ENCODE measurements at regions not wholly inside any gene's neighbourhood (a gene's known extent, or its start where the extent isn't known, plus 50 kb on each side); places are given as distances from the start of the nearest gene placed in this dataset.
"Not testable (repeated sequence)": the region's sequence is repeated elsewhere in the genome, so short reads cannot be mapped to it uniquely, and the experiment has no call there.

GRCh38 chr6:139446138-139446715 lies 71.8 kb upstream of the CITED2 start:
- no peak for DNase-seq

DNA sequence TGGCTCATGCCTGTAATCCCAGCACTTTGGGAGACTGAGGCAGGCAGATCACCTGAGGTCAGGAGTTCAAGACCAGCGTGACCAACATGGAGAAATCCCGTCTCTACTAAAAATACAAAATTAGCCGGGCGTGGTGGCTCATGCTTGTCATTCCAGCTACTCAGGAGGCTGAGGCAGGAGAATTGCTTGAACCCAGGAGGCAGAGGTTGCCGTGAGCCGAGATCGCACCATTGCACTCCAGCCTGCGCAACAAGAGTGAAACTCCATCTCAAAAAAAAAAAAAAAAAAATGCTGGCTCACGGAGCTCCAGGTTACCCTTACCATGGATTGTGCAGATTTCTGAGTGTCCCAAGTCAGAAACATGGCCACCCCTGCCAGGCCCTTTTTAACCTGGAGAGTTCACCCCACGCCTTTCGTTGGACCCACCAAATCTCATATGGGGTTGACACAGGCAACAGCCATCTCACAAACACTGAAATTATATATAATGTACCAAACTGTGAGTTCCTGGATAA lies 69.9 kb upstream of the CITED2 start:
- not testable (repeated sequence) for DNase-seq

- no peak for DNase-seq
These were observed 69.0 kb upstream of the CITED2 start for GRCh38 chr6:139443231-139444112.

GRCh38 chr6:139442188-139442671 lies 67.8 kb upstream of the CITED2 start:
- no peak for DNase-seq

- DNase-seq, result no peak
These were observed 64.9 kb upstream of the CITED2 start for GRCh38 chr6:139439349-139439748.

DNA sequence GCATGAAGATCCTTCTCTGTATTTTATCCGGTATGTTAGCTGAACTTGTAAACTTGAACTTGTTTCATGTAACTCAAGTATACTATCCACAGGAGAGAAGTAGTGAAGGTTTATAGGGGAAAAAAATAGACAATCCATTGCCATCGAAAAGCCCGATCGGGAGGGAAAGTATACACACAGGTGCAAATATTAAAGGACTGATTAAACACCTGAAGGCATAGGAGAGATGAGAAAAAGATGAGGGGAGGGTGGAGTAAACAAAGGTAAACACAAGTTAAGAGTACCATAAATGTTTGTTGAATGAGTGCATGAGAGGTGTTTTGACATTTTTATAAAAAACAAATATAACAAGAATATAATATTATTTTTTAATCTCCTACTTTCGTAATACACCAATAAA lies 64.3 kb upstream of the CITED2 start:
- no peak for DNase-seq

DNA sequence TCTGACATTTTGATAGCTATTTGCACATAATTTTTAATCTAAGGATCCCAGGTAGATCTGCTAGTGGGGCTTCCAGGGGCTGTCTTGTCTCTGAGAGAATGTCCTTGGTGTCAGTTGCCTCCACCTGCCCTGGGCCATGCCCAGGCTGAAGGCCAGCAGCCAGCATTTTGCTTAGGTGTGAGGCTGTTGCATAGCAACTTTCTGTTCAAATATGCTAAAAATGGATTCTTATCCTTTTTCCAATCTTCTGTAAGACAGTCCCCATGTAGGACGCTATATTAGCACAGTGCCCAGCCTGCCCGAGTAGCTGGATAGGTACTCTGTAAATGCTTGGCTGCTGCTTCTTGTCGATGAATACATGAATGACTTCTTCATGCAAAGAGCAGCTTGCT lies 62.5 kb upstream of the CITED2 start:
- no peak for DNase-seq

GRCh38 chr6:139436200-139436956 lies 61.9 kb upstream of the CITED2 start:
- no peak for DNase-seq

GRCh38 chr6:139433631-139434419 lies 59.4 kb upstream of the CITED2 start:
- no peak for DNase-seq

DNA sequence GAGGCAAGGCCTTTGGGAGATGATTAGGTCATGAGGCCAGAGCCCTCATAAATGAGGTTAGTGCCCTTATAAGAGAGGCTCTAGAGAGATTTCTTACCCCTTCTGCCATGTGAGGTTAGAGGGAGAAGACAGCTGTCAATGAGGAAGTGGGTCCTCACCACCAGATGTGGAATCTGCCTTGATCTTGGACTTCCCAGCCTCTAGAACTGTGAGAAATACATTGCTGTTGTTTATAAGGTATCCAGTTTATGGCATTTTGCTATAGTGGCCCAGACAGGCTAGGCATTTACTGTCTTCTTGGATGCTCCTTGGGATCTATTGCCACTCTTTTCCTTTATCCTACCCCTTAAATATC lies 57.1 kb upstream of the CITED2 start:
- DNase-seq, result no peak

GRCh38 chr6:139430899-139431601 lies 56.6 kb upstream of the CITED2 start:
- DNase-seq, result no peak

GRCh38 chr6:139429580-139430145 lies 55.2 kb upstream of the CITED2 start:
- DNase-seq, result no peak

DNA sequence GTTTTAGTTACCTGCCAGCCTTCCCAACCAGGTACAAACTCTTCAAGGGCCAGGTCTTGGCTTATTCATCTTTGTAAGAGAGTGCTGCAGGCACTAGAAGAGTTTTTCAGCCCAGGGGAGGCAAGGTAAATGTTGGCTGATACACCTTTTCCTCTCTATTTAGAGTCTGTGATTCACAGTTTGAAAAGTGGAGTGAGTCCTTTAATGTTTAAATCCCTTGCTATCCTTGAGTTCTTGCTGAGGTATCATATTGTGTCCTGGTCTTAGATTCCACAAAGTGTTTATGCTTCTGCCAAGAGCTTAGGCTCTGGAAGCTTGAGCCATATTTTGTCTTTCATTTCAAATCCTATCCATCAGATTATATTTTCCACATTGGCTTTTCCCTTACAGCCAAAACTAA lies 52.8 kb upstream of the CITED2 start:
- DNase-seq, result no peak

GRCh38 chr6:139426795-139427194 lies 52.3 kb upstream of the CITED2 start:
- DNase-seq, result no peak

DNA sequence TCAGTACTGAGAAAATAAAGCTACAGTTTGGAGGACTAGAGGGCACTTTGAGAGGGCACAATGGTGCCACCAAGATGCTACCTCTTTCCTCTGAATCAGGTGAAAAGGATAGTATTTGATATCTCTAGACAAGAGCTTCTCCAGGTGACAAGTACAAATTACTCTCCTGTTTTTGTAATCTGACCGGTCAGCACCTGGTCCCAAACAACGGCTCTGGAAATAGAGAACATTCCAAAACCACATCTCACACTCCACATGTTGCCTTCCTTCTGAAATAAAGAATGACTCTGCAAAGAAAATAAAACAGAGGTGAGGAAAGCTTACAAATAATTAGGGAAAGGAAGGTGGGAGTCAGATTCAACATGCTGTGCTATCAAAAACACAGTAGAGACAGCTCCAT lies 51.3 kb upstream of the CITED2 start:
- no peak for DNase-seq

GRCh38 chr6:139423971-139424667 lies 49.7 kb upstream of the CITED2 start:
- DNase-seq, result peak; percentile 7
